GM21526 (cell line): ENCODE measurements at regions not wholly inside any gene's neighbourhood (a gene's known extent, or its start where the extent isn't known, plus 50 kb on each side); places are given as distances from the start of the nearest gene placed in this dataset.
A peak's percentile ranks its signal among the peaks of the same experiment; 100 is the strongest.

Source experiments
- ATAC-seq: cut with Tn5 transposase; IDR thresholded peaks from one replicate; pipeline ENCODE4 v1.9.1; 2021; ENCODE audit warnings: moderate library complexity; ENCODE audit not compliant: unreplicated experiment, low FRiP score

- peak; percentile 91 for ATAC-seq
Observed at GRCh38 chr18:51767293-51767692, 569.8 kb upstream of the MEX3C start.

DNA sequence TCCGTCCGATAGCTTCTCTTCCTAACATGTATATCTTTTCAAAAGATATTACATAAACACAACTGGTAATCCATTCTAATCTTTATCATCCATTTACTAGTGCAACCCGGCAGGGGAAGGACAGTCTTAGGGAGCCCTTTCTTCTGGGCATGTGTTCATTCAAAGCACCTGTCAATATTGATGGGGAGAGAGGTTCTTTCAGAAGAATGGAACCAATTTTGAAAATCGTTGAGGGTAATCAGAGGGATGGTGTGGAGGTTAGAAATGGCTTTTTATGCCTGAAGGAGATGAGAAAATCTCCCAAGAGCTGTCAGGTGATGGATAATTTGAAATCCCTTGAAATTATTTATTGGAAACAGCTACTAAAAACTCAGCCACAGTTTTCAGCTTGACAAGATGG lies 561.9 kb upstream of the DCC start:
- ATAC-seq, result no peak

GRCh38 chr18:51789871-51790270 lies 550.1 kb upstream of the DCC start:
- ATAC-seq, result no peak

DNA sequence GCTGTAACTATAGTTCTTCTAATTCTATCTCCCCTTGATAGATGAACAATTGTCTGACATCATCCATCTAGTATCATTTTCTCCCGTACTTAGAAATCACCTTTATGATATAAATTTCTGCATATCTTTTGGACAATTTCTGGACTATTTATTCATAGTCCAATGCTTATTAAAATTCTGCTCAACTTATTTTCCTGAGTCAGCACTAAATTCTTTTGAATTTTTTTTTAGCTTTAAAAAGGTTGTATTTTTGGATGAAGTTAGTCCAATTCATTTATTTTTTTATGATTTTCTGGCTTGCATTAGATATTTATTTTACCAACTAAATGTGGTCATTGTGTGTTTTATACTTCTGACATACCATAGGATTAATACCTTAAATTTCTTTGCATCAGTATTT lies 538.5 kb upstream of the DCC start:
- no peak for ATAC-seq

DNA sequence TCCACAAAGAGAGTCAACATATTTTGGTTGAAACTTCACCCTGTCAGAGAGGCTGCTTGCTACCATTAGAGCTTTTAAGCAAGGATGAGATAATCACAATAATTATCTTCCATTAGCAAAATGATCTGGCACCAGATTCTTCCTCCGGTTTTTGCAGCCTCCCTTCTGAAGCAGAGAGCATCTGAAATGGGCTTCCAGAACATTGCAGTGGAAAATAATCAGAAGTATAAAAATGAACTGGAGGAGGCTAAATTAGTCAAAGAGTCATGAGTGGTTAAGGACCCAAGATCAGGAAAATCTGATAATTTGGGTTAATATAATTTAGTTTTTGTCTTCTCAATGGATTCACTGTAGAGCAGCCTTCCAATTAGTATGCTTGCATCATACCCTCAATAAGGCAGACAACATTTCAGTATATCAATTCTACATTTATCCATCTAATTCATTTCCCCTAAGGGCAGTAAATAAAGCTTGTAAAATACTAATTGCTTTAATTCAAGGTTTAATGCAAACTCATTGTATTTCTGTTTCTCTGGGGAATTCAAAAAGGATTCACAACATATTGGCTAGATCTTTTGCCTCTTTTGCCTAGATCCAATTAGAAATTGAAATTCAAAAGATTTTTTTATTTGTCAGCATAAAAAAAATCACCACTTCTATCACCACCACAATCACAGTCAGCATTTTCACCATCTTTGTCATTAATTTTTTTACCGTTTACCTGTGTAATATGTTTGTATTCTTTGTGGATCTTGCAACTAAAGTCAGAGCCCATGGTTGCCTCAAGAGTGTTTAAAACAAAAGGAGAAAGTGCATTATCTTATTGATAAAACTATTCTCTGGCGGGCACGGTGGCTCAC lies 537.2 kb upstream of the DCC start:
- no peak for ATAC-seq

- ATAC-seq, result no peak
Observed at GRCh38 chr18:51807336-51807735, 532.7 kb upstream of the DCC start.

DNA sequence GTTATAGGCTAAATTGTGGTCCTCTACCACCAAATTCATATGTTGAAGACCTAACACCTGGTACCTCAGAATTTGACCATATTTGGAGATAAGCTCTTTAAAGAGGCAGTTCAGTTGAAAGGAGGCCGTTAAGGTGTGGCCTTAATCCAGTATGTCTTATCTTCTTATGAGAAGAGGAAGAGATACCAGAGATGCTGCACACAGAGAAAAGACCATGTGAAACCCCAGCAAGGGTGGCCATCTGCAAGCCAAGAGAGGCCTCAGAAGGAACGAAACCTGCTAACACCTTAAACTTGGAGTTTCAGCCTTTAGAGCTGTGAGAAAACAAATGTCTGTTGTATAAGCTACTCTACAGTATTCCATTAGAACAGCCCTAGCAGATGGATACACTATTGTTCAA lies 528.1 kb upstream of the DCC start:
- ATAC-seq, result peak; percentile 64

DNA sequence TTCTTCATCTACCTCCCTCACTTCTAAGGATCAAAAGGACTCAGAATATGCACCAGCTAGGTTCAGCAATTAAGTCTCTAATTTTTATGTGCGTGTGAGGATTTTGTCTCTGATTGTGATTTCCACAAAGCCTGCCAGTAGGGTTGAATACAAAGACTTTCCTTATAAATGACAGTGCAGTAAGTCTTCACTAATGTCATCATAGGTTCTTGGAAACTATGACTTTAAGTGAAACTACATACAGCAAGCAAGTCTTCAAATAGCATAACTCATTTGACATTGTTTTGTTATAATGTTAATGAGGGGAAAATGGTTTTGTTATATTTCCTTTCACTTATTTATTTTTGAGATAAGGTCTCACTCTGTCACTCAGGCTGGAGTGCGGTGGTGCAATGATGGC lies 526.3 kb upstream of the DCC start:
- ATAC-seq, result no peak

DNA sequence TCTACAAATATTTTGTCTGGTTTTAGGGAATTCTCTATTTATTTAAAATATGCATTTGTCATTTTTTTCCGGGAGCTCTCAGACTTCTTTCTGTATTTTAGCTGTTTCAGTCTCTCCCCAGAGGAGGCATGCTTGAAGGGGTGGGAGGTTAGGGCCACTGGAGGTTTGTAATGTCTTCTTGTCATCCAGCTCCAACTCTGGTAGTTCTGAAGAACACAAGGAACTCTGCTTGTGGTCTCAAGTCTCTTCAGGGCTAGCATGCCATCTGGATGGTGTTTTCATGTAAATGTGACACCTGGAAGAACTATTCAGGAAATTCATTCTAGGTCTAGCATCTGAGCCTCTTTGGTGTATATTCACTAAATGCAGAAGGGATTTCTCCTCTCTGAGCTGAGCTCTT lies 518.4 kb upstream of the DCC start:
- no peak for ATAC-seq

DNA sequence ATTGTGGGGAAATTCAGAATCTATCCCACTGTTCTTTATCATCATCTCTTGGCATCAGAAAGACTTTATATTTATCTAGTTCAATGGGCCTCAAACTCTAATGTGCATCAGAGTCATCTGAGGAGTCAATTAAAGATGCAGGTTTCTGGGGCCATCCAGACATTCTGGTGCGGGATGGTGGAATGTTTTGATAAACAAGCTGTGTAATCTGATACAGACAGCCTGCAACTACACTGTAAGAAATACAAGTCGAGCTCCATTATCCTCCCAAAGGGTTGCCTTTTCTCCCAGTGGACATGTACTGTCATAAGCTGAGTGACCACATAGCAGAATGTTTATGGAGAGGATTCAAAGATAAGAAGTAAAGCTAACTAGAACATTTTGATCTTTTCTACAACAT lies 515.3 kb upstream of the DCC start:
- no peak for ATAC-seq

GRCh38 chr18:51833850-51834249 lies 506.1 kb upstream of the DCC start:
- no peak for ATAC-seq

GRCh38 chr18:51848702-51849101 lies 491.3 kb upstream of the DCC start:
- ATAC-seq, result no peak

- no peak for ATAC-seq
Observed at GRCh38 chr18:51852681-51853080, 487.3 kb upstream of the DCC start.

- ATAC-seq, result no peak
Observed at GRCh38 chr18:51857989-51858388, 482.0 kb upstream of the DCC start.

DNA sequence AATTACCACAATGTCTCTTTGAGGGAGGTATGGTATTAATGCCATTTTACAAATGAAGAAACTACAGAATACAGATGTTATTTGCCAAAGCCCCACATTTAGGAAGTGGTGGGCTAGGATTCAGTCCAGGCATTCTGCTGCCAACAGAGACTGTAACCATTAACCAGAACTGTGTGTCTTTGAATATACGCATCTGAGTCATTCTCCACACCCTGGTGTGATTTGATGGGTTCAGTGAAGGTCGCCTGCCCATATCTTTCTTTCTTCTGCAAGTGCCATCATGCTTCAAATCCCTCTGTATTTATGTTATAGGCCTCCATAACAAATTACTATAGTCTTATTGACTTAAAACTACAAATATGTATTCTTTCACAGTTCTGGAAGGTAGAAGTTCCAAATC lies 479.0 kb upstream of the DCC start:
- no peak for ATAC-seq

- no peak for ATAC-seq
Observed at GRCh38 chr18:51862051-51862715, 477.8 kb upstream of the DCC start.

DNA sequence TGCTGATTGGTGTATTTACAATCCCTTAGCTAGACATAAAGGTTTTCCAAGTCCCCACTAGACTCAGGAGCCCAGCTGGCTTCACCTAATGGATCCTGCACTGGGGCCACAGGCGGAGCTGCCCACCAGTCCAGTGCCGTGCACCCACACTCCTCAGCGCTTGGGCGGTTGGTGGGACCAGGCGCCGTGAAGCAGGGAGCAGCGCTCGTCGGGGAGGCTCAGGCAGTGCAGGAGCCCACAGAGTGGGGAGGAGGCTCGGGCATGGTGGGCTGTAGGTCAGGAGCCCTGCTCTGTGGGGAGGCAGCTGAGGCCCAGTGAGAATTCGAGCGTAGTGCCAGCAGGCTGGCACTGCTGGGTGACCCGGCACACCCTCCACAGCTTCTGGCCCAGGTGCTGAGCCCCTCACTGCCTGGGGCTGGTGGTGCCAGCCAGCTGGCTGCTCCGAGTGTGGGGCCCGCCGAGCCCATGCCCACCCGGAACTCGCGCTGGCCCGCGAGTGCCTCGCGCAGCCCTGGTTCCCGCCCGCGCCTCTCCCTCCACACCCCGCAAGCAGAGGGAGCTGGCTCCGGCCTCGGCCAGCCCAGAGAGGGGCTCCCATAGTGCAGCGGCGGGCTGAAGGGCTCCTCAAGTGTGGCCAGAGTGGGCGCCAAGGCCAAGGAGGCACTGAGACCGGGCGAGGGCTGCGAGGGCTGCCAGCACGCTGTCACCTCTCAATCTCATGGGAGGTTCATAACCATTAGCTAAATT lies 475.6 kb upstream of the DCC start:
- ATAC-seq, result no peak

DNA sequence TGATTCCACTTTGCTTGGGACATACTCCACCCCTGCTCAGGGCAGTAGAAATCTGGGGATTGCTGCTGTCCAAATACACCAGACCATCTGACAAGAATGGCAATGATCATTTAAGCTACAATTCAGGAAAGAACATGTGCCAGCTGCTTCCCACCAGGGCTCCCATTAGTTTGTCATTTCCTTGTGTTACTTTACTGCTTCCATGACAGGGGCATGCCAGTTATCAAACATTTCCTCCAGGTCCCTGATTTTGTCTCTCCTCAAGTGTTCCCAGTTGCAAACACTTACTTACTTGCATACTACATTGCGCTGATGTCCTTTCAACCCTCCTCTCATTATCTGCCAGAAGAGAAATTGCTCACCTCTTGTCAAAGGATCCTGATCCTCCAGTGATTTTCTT lies 474.5 kb upstream of the DCC start:
- ATAC-seq, result no peak

- ATAC-seq, result no peak
Observed at GRCh38 chr18:51867767-51868166, 472.2 kb upstream of the DCC start.

GRCh38 chr18:51878724-51879123 lies 461.3 kb upstream of the DCC start:
- ATAC-seq, result no peak

DNA sequence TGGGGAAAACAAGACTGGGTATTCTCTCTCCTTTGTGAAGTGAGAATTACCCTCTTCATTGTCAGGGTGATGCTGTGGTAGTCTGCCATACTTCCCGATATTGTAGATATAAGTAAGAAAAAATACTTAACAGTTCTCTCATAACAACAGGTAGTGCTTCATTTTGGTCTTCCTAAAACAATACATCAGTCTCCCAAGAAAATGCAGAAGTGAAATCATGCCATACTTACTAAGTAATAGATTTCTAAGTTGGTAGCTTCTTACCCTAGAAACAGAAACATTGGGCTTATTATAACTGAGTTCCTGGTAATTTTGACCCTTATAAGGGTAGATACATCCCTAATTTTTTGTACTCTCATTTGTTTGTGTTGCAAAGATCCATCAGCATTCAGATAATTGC lies 460.7 kb upstream of the DCC start:
- ATAC-seq, result no peak

- no peak for ATAC-seq
Observed at GRCh38 chr18:51881394-51881793, 458.6 kb upstream of the DCC start.
